Fibroblast of pulmonary artery (primary cell): ENCODE measurements at regions not wholly inside any gene's neighbourhood (a gene's known extent, or its start where the extent isn't known, plus 50 kb on each side); places are given as distances from the start of the nearest gene placed in this dataset.
"Not testable (repeated sequence)": the region's sequence is repeated elsewhere in the genome, so short reads cannot be mapped to it uniquely, and the experiment has no call there.

Experiments
- DNase-seq: peaks from one replicate; pipeline ENCODE4 v3.0.0-alpha.2; 2010; ENCODE audit warnings: low read depth
- H3K4me3 ChIP-seq: replicated peaks from 2 replicates; pipeline ENCODE4 v1.5.1; 2011; ENCODE audit warnings: low read depth, mild to moderate bottlenecking, control low read depth, low read length, moderate library complexity
- TF ChIP-seq, protein P1 (sequence below): IDR thresholded peaks from 2 replicates; pipeline ENCODE4 v1.5.1; 2011; ENCODE audit warnings: mild to moderate bottlenecking, control low read depth, low read length, inconsistent platforms; ENCODE audit errors: missing control alignments

DNA sequence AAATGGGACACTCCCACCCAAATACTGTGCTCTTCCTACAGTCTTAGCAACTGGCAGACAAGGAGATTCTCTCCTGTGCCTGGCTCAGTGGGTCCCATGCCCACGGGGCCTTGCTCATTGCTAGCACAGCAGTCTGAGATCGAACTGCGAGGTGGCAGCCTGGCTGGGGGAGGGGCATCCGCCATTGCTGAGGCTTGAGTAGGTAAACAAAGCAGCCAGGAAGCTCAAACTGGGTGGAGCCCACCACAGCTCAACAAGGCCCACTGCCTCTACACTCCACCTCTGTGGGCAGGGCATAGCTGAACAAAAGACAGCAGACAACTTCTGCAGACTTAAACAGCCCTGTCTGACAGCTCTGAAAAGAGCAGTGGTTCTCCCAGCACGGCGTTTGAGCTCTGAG lies 174.8 kb downstream of the COL12A1 start:
- H3K4me3 ChIP-seq, DNase-seq: not testable (repeated sequence)

DNA sequence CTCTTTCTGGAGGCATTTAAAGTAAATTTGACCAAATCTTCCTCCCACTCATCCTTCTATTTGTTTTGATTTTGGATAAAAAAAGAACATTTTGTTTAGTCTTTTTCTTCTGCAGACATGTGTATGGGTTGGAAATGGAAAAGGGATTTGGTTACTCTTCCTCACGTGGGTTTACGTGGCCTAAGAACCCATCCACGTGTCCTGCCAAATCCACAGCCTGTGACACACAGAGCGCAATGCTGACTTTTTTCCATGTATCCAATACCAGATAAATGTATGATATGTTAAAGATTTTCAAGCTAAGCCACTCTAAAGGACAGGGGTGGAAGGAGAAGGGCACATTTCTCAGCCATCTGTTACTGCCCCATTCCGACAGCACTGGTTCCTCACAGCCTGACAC lies 176.5 kb downstream of the COL12A1 start:
- TF ChIP-seq, protein P1, sequence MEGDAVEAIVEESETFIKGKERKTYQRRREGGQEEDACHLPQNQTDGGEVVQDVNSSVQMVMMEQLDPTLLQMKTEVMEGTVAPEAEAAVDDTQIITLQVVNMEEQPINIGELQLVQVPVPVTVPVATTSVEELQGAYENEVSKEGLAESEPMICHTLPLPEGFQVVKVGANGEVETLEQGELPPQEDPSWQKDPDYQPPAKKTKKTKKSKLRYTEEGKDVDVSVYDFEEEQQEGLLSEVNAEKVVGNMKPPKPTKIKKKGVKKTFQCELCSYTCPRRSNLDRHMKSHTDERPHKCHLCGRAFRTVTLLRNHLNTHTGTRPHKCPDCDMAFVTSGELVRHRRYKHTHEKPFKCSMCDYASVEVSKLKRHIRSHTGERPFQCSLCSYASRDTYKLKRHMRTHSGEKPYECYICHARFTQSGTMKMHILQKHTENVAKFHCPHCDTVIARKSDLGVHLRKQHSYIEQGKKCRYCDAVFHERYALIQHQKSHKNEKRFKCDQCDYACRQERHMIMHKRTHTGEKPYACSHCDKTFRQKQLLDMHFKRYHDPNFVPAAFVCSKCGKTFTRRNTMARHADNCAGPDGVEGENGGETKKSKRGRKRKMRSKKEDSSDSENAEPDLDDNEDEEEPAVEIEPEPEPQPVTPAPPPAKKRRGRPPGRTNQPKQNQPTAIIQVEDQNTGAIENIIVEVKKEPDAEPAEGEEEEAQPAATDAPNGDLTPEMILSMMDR: no peak
- DNase-seq: no peak
- no peak overlapping the region for H3K4me3 ChIP-seq

DNA sequence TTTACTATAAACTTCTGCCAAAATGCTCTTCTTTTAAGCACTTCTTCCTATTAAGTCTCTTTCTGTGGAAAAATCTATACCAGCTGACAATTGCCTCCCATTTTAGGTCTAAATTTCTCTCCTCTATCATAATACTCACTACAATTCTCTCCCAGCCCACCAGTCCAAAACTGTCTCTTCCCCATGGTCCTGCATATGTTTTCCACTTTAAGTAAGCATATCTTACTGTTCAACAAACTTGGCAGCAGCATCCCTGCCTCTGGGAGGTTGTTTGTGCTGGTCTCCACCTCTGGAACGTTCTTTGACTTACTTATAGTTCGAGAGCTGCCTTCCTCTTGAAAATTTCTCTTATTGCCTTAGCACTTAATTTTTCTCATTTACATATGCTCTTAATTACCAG lies 180.5 kb downstream of the COL12A1 start:
- no peak for DNase-seq
- TF ChIP-seq, protein P1: no peak
- H3K4me3 ChIP-seq: no peak overlapping the region

DNA sequence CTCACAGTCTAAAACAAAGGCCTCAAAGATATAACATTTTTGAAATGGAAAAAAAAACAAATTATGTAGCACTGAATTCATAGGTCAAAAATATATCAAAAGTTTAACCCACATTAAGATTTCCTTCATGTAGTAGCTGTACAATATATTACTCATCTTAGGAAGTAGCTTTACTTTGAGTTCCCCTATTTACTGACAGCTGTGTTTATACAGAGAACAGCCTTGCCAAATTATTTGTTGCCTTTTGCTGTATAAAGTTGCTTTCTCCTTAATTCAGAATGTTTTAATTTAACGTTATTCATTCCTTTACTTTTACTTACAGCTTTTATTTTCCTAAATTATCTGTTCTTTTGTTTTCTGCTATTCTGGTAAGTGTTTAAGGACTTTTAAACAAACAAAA lies 181.0 kb downstream of the COL12A1 start:
- TF ChIP-seq, protein P1: no peak
- no peak overlapping the region for H3K4me3 ChIP-seq
- DNase-seq: no peak

- DNase-seq: no peak
- no peak overlapping the region for H3K4me3 ChIP-seq
- TF ChIP-seq, protein P1: no peak
Observed at GRCh38 chr6:75023634-75024033, 182.2 kb downstream of the COL12A1 start.

DNA sequence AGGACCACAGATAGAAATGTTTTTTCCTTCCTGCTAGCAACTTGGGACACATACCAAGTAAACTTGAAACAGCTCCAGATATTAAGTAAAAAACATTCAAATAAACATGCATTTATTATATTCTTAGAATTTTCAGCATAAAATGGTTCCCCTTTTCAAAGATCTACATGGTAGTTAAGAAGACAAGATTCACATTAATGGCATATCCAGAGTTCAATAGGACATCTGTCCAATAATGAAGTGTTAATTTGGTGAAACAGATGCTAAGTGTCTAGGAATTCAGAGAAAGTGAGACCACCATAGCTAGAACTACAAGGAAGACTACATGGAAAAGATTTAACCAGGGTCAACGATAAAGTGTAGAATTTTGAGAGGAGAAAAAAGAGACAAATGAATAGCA lies 184.9 kb downstream of the COL12A1 start:
- TF ChIP-seq, protein P1: no peak
- DNase-seq: no peak
- H3K4me3 ChIP-seq: no peak overlapping the region

- TF ChIP-seq, protein P1: no peak
- no peak for DNase-seq
- no peak overlapping the region for H3K4me3 ChIP-seq
Observed at GRCh38 chr6:75020376-75020775, 185.5 kb downstream of the COL12A1 start.

- TF ChIP-seq, protein P1: no peak
- no peak overlapping the region for H3K4me3 ChIP-seq
- DNase-seq: no peak
Observed at GRCh38 chr6:75012018-75012417, 193.8 kb downstream of the COL12A1 start.

DNA sequence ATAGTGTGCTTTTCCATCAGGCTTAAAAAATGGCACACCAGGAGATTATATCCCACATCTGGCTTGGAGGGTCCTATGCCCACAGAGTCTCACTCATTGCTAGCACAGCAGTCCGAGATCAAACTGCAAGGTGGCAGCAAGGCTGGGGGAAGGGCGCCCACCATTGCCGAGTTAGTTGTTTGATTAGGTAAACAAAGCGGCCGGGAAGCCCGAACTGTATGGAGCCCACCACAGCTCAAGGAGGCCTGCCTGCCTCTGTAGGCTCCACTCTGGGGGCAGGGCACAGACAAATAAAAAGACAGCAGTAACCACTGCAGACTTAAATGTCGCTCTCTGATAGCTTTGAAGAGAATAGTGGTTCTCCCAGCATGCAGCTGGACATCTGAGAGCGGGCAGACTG lies 201.9 kb downstream of the COL12A1 start:
- DNase-seq: not testable (repeated sequence)

More for the DNA sequence above, 201.9 kb downstream of the COL12A1 start:
- H3K4me3 ChIP-seq: not testable (repeated sequence)
